K562 (cell line): ENCODE measurements at regions not wholly inside any gene's neighbourhood (a gene's known extent, or its start where the extent isn't known, plus 50 kb on each side); places are given as distances from the start of the nearest gene placed in this dataset.

Experiments
- ATF1 ChIP-seq, 2 experiments: fragments of 450-650 bp in 1 of 2; IDR thresholded peaks; 2 replicates each; pipeline ENCODE4 v1.6.1; 2016; ENCODE audit warnings: missing compliant biosample characterization in 1 of 2, missing genetic modification characterization in 1 of 2
- CHD2 ChIP-seq: IDR thresholded peaks from 2 replicates; pipeline ENCODE4 v1.6.1; 2011; ENCODE audit warnings: low read depth, low read length
- CTCF ChIP-seq, 3 experiments: IDR thresholded peaks in 2 of 3; conservative IDR thresholded peaks in 1 of 3; 2 replicates each; pipeline ENCODE4 v1.5.1; 2011 to 2012; ENCODE audit warnings: low read length in 3 of 3, mild to moderate bottlenecking in 3 of 3, control low read depth in 2 of 3, improper control_type of control experiment in 1 of 3, inconsistent platforms in 1 of 3, low read depth in 1 of 3, mixed read lengths in 1 of 3, moderate library complexity in 1 of 3; ENCODE audit not compliant: insufficient read depth in 2 of 3
- ELF4 ChIP-seq: fragments of 450-650 bp; formaldehyde crosslinking; IDR thresholded peaks from 2 replicates; pipeline ENCODE4 v1.4.0; 2022; ENCODE audit warnings: missing genetic modification characterization
- EP300 ChIP-seq: IDR thresholded peaks from 2 replicates; pipeline ENCODE4 v1.6.1; 2012; ENCODE audit warnings: low read length, improper control_type of control experiment
- POLR2AphosphoS5 ChIP-seq: IDR thresholded peaks from 2 replicates; pipeline ENCODE4 v1.6.1; 2011; ENCODE audit warnings: mild to moderate bottlenecking, low read depth, low read length, moderate library complexity; ENCODE audit not compliant: control insufficient read depth, insufficient read depth
- ZKSCAN8 ChIP-seq: fragments of 200-800 bp; sonication (Bioruptor generic); IDR thresholded peaks from 2 replicates; pipeline ENCODE4 v1.6.1; 2016; ENCODE audit warnings: missing genetic modification characterization, missing compliant biosample characterization

GRCh38 chr11:128061281-128061871 is 526.0 kb downstream of the ETS1 start:
- TF ChIP-seq ZKSCAN8 (no peak), CTCF (IDR thresholded peaks at IDR 0.05 in 2 of 3, conservative IDR thresholded peaks at IDR 0.05 in 1 of 3; ENCODE audit: insufficient read depth in 2 of 3, low read depth in 1 of 3, low read length in 3 of 3) (no peak), ATF1 (CRISPR knock-in tag; IDR thresholded peaks at IDR 0.05) (no peak), ATF1 (tag; IDR thresholded peaks at IDR 0.05) (no peak), POLR2AphosphoS5 (no peak), ELF4 (CRISPR knock-in tag) (no peak), CHD2 (no peak), EP300 (no peak)
